Astrocyte (in vitro differentiated cells and primary cell): ENCODE measurements at regions not wholly inside any gene's neighbourhood (a gene's known extent, or its start where the extent isn't known, plus 50 kb on each side); places are given as distances from the start of the nearest gene placed in this dataset.

Source experiments
- EZH2 ChIP-seq: IDR thresholded peaks from 2 replicates; pipeline ENCODE4 v1.6.1; 2012; ENCODE audit warnings: mild to moderate bottlenecking, low read length, inconsistent platforms; ENCODE audit not compliant: insufficient read depth
- TF ChIP-seq, protein P1 (sequence below): IDR thresholded peaks from 2 replicates; pipeline ENCODE4 v1.5.1; 2011; ENCODE audit warnings: low read depth, mild to moderate bottlenecking, inconsistent platforms, low read length, moderate library complexity; ENCODE audit not compliant: insufficient read depth

DNA sequence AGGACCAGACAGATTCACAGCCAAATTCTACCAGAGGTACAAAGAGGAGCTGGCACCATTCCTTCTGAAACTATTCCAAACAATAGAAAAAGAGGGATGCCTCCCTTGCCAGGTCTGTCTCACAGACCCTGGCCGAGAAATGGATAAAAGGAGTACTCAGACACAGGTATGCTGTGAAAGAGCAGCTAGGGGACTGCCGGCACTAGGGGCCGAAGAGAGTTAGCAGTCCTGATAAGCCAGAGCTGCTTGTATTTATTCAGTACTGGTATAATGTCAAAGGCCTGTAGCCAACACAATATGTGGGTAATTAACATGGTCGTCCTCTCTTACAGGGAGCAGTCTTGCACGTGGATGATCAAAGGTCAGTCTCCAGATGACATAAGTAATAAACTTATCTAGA, 1042.1 kb upstream of the LCORL start:
- TF ChIP-seq, protein P1, sequence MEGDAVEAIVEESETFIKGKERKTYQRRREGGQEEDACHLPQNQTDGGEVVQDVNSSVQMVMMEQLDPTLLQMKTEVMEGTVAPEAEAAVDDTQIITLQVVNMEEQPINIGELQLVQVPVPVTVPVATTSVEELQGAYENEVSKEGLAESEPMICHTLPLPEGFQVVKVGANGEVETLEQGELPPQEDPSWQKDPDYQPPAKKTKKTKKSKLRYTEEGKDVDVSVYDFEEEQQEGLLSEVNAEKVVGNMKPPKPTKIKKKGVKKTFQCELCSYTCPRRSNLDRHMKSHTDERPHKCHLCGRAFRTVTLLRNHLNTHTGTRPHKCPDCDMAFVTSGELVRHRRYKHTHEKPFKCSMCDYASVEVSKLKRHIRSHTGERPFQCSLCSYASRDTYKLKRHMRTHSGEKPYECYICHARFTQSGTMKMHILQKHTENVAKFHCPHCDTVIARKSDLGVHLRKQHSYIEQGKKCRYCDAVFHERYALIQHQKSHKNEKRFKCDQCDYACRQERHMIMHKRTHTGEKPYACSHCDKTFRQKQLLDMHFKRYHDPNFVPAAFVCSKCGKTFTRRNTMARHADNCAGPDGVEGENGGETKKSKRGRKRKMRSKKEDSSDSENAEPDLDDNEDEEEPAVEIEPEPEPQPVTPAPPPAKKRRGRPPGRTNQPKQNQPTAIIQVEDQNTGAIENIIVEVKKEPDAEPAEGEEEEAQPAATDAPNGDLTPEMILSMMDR: no peak
- TF ChIP-seq EZH2: no peak
